ENCODE measurements at regions not wholly inside any gene's neighbourhood (a gene's known extent, or its start where the extent isn't known, plus 50 kb on each side); places are given as distances from the start of the nearest gene placed in this dataset.

- TF ChIP-seq CTCF (conservative IDR thresholded peaks at IDR 0.05) (no peak), ZFX (IDR thresholded peaks at IDR 0.05) (no peak)
Measured at GRCh38 chr6:4404415-4404814, 269.0 kb upstream of the ECI2 start.
